GM12873 (cell line): ENCODE measurements at regions not wholly inside any gene's neighbourhood (a gene's known extent, or its start where the extent isn't known, plus 50 kb on each side); places are given as distances from the start of the nearest gene placed in this dataset.

Experiments
- TF ChIP-seq, protein P1 (sequence below): IDR thresholded peaks from 2 replicates; pipeline ENCODE4 v1.5.1; 2012; ENCODE audit warnings: low read depth, mild to moderate bottlenecking, moderate library complexity, low read length, control low read depth; ENCODE audit not compliant: insufficient read depth; ENCODE audit errors: missing control alignments

DNA sequence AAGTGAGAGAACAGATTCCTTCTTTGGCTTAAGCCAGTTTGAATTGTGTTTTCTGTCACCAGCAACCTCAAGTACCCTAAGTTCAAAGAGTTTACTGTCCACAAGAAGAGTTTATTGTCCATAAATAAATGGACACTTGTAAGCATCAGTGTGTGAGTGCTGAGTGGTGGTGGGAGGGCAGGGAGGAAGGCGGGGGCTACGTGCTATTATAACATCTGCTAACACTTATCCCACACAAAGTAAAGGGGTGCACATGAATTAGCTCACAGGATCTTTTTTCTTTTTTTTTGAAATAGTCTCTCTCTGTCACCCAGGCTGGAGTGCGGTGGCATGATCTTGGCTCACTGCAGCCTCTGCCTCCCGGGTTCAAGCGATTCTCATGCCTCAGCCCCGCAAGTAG, 87.2 kb downstream of the MICALL2 start:
- TF ChIP-seq, protein P1, sequence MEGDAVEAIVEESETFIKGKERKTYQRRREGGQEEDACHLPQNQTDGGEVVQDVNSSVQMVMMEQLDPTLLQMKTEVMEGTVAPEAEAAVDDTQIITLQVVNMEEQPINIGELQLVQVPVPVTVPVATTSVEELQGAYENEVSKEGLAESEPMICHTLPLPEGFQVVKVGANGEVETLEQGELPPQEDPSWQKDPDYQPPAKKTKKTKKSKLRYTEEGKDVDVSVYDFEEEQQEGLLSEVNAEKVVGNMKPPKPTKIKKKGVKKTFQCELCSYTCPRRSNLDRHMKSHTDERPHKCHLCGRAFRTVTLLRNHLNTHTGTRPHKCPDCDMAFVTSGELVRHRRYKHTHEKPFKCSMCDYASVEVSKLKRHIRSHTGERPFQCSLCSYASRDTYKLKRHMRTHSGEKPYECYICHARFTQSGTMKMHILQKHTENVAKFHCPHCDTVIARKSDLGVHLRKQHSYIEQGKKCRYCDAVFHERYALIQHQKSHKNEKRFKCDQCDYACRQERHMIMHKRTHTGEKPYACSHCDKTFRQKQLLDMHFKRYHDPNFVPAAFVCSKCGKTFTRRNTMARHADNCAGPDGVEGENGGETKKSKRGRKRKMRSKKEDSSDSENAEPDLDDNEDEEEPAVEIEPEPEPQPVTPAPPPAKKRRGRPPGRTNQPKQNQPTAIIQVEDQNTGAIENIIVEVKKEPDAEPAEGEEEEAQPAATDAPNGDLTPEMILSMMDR: no peak

DNA sequence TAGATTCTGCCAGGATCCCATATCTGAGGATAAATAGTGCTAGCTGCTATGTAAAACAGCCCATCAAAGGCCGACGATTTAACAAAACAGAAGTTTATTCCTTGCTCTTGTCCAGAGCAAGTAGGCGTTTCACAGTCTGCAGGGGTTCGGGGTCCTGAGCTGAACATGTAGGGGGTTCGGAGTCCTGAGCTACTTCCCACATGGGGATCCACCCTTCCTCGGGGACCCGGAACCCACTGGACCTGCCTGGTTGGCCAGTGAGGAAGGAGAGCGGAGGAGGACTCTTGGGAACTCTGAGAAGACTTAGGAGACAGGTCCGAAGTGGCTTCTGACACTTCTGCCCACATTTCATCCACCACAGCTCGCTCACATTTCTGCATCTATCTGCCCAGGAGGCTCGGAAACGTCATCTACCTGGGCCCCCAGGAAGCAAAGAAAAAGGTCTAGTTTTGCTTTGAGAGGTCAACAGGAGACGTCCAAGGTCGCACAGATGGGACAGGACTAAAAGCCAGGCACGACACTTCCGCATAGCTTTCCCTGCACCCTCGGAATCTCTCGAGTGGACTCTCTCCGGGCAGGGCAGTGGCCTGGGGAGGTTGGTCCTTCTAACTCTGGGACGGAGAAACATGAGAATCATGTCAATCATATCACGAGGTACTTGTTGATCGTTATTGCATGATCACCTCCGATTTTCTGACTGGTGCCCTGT, 86.4 kb downstream of the MICALL2 start:
- TF ChIP-seq, protein P1: no peak

DNA sequence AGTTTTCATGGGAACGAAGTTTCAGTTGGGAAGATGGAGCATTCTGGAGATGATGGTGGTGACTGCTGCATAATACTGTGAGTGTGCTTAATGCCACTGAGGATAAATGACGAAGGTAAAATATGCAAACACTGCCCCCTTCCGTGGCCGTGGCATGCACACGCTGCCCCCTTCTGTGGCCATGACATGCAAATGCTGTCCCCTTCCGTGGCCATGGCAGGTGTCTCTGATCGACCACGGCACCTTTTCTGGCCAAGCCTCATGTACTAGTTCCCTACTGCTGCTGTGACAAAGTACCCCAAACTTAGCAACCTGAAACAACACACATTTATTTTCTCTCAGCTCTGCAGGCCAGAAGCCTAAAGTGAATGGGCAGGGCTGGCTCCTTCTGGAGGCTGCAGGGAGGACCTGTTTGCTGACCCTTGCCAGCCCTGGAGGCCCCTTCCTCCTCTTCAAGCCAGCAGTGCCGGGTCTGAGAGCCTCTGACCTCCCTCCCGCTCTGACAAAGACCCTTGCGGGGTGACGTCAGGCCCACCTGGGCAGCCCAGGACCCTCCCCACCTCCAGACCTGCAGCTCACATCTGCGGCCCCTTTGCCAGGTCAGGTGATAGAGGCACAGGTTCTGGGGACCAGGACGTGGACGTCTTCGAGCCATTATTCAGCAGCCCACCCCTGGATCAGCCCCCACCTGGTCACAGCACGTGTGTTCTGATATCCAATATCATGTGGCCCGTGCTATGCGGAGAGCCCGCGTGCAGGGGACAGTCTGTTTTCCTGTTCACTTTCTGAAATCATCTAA, 82.0 kb downstream of the MICALL2 start:
- TF ChIP-seq, protein P1: no peak

DNA sequence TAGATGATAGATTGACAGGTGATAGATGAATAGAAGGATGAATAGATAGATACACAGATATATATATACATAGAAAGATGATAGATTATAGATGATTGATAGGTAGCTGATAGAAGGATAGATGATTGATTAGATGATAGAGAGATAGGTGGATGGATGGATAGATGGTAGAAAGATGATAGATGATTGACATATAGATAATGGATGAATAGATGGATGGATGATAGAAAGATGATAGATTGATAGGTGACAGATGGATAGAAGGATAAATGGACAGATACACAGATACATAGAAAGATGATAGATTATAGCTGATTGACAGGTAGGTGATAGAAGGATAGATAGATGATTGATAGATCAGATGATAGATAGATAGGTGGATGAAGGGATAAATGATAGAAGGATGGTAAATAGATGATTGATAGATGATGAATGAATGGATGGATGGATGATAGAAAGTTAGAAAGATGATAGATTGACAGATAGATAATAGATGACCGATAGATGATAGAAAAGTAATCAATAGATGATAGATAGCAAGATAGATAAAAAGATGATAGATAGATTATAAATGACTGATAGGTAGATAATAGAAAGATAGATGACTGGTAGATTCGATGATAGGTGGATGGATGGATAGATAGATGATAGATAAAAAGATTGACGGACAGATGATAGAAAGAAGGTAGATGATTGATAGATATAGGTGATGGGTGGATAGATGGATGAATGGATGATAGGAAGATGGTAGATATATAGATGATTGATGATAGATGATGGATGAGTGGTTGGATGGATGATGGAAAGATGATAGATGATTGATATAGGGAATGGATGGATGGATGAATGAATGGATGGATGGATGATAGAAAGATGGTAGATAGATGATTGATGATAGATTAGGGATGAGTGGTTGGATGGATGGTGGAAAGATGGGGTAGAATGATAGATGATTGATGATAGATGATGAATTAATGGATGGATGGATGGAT, 80.4 kb downstream of the MICALL2 start:
- TF ChIP-seq, protein P1: no peak

DNA sequence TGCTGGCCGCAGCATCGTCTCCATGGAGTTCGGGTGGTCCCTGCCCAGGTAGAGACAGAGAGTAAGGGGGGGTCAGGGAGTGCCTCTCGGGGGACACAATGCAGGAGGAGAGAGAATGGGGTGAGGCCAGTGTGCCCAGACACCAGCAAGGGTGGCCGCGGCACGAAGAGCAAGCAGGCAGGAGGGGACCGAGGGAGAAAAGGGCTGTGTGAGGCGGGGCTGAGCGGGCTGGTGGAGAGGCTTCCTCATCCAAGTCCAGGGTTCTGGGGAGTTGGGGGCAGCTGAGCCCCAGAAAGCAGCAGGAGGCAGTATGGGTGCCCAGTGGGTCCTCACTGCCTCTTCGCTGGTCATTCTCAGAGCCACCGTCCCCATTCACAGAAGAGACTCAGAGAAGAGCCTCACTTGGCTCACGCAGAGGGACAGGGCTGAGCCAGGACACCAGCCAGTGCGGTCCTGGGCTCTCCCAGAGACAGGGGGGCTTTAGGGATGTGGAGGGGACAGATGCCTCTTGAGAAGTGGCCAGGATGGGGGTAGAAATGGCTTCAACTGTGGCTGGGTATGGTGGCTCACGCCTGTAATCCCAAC, 78.9 kb downstream of the MICALL2 start:
- TF ChIP-seq, protein P1: no peak

DNA sequence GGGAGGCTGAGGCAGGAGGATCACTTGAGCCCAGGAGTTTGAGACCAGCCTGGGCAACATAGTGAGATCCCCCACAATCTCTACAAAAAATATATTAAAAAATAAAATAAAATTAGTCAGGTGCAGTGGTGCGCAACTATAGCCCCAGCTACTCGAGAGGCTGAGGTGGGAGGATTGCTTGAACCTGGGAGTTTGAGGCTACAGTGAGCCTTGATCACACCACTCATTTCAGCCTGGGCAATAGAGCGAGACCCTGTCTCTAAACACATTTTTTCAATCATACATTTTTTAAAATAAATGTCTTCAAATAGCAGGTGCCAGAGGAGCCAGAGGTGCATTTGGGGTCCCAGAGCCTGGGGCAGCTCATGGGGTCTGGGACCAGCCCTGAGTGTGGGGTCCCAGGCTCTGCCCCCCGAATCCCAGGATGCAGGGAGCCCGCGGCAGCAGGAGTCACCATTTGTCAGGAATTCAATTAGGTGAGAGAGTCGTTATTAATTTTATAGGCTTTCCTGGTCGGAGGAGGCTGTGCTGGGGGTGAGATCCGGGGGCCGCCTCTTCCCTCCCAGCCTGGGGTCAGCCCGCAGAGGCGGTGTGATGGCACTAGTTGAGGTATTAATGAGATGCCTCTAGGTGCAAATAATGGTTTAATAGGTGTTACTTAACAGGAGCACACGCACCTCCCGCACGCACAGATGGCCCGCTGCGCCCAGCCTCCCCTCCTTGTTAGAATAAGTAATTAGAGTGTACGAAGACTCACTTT, 78.3 kb downstream of the MICALL2 start:
- TF ChIP-seq, protein P1: no peak
